Activated CD4-positive, alpha-beta T cell treated with anti-CD3 and anti-CD28 coated beads, Interleukin-2, amount 10 ng/mL, durations not matched to agents 7 days and 5 days (primary cell): ENCODE measurements at regions not wholly inside any gene's neighbourhood (a gene's known extent, or its start where the extent isn't known, plus 50 kb on each side); places are given as distances from the start of the nearest gene placed in this dataset.
"Not testable (repeated sequence)": the region's sequence is repeated elsewhere in the genome, so short reads cannot be mapped to it uniquely, and the experiment has no call there.

Experiments
- CTCF ChIA-PET: fragments of 350-600 bp; sonication (Branson Sonifier 250); formaldehyde crosslinking; loops from one replicate; lab custom pipeline; 2021; ENCODE audit warnings: antibody characterized with exemption; lab: Charles Lee
- POLR2A ChIA-PET: fragments of 350-600 bp; sonication (Branson Sonifier 250); formaldehyde crosslinking; loops from one replicate; lab custom pipeline; 2021; ENCODE audit warnings: antibody characterized with exemption; lab: Charles Lee
- DNase-seq: peaks from one replicate; pipeline ENCODE4 v3.0.0-alpha.2; 2020
- H3K27ac Mint-ChIP-seq: one replicate; pipeline ENCODE4 v1.8.0; 2021; ENCODE audit warnings: mild to moderate bottlenecking, moderate library complexity, mixed read lengths
- H3K27me3 Mint-ChIP-seq: one replicate; pipeline ENCODE4 v1.8.0; 2021; ENCODE audit warnings: mixed read lengths
- H3K36me3 Mint-ChIP-seq: one replicate; pipeline ENCODE4 v1.8.0; 2021; ENCODE audit warnings: low read depth, mixed read lengths
- H3K4me1 Mint-ChIP-seq: one replicate; pipeline ENCODE4 v1.8.0; 2021; ENCODE audit warnings: mixed read lengths
- H3K4me3 Mint-ChIP-seq: one replicate; pipeline ENCODE4 v1.8.0; 2021; ENCODE audit warnings: mild to moderate bottlenecking, moderate library complexity, mixed read lengths
- H3K9me3 Mint-ChIP-seq: one replicate; pipeline ENCODE4 v1.8.0; 2021; ENCODE audit warnings: mixed read lengths

DNA sequence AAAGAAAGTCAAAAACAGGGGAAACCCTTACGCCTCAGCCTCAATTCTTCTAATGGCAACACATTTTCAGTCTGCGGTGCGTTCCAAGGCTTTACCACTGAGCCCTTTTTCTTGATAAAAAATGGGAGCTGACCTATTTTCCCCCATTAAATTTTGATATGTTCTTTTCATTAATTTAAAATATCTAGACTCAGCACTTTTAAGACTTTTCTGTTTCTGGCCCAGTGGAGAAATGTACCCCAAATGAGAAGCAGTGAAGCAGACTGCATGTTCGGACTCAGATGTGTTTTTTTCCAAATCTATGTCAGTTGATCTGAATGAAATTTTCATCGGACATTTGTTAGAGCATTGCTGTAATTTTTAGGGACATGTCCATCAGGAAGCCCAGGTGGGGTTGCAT lies 126.2 kb downstream of the SEC23IP start:
- no peaks in the 10 kb centered on the region for H3K36me3 Mint-ChIP-seq
- CTCF ChIA-PET: no interaction called here
- no peaks in the 10 kb centered on the region for H3K9me3 Mint-ChIP-seq
- H3K4me1 Mint-ChIP-seq: no peaks in the 10 kb centered on the region
- no peak overlapping the region for H3K27ac Mint-ChIP-seq
- DNase-seq: no peak
- H3K4me3 Mint-ChIP-seq: no peak overlapping the region
- peaks cover 21% of the 10 kb centered on the region for H3K27me3 Mint-ChIP-seq
- POLR2A ChIA-PET: interaction anchor here (0.6 kb wide), 1 partner anchor 83 kb away, joined by 4 read pairs; no protein-coding TSS in a partner anchor

DNA sequence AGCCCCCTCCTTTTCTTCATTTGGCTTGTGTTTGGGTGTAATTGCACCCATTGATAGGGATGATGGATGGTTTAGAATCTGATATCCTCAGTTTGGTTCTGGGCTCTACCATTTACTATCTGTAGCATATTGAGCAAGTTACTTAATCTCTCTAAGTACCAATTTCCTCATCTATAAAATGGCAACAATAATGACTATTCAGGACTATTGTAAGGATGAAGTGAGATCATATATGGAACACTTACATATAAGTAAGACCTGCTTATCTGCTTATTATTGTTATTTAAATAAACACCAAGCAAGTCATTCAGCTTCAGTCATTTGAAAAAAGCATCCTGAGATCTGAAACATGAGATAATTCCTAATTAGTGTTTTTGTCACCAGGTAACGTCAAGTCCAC lies 127.0 kb downstream of the SEC23IP start:
- CTCF ChIA-PET: no interaction called here
- H3K36me3 Mint-ChIP-seq: no peaks in the 10 kb centered on the region
- no peak overlapping the region for H3K27ac Mint-ChIP-seq
- H3K27me3 Mint-ChIP-seq: peaks cover 24% of the 10 kb centered on the region
- no peak for DNase-seq
- H3K9me3 Mint-ChIP-seq: no peaks in the 10 kb centered on the region
- H3K4me3 Mint-ChIP-seq: no peak overlapping the region
- POLR2A ChIA-PET: no interaction called here
- H3K4me1 Mint-ChIP-seq: no peaks in the 10 kb centered on the region

DNA sequence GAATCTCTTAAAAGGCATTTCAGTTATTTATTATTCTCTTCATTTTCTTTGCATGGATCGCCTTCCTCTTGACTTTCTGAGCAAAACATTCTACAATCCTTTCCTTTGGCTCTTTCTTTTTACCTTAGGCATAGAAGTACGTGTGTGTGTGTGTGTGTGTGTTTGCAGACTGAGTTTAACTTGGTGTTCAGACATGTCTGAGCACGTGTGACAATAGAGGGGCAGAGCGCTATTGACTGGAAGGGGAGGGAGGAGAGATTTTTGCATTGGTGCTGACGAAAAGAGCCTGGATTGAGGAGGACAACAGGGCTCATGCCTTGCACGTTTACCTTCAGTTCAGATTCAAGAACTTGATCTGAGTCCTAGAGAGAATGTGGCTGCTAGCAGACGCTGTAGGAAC lies 129.8 kb downstream of the SEC23IP start:
- H3K27ac Mint-ChIP-seq: no peak overlapping the region
- no peaks in the 10 kb centered on the region for H3K9me3 Mint-ChIP-seq
- ChIA-PET POLR2A (no interaction called here), CTCF (no interaction called here)
- no peak for DNase-seq
- no peaks in the 10 kb centered on the region for H3K4me1 Mint-ChIP-seq
- no peaks in the 10 kb centered on the region for H3K36me3 Mint-ChIP-seq
- peaks cover 22% of the 10 kb centered on the region for H3K27me3 Mint-ChIP-seq
- H3K4me3 Mint-ChIP-seq: no peak overlapping the region

- Mint-ChIP-seq H3K4me3 (no peak overlapping the region), H3K36me3 (no peaks in the 10 kb centered on the region), H3K9me3 (no peaks in the 10 kb centered on the region), H3K27me3 (peaks cover 8% of the 10 kb centered on the region), H3K4me1 (no peaks in the 10 kb centered on the region), H3K27ac (no peak overlapping the region)
- POLR2A ChIA-PET: no interaction called here
- CTCF ChIA-PET: no interaction called here
- DNase-seq: no peak
These were observed 141.7 kb downstream of the SEC23IP start for GRCh38 chr10:120034236-120034635.

- no peak for DNase-seq
- Mint-ChIP-seq H3K27ac (no peak overlapping the region), H3K36me3 (no peaks in the 10 kb centered on the region), H3K4me3 (no peak overlapping the region), H3K27me3 (peaks cover 2% of the 10 kb centered on the region), H3K4me1 (no peaks in the 10 kb centered on the region), H3K9me3 (no peaks in the 10 kb centered on the region)
- CTCF ChIA-PET: no interaction called here
- POLR2A ChIA-PET: no interaction called here
These were observed 146.5 kb downstream of the SEC23IP start for GRCh38 chr10:120039046-120039445.

DNA sequence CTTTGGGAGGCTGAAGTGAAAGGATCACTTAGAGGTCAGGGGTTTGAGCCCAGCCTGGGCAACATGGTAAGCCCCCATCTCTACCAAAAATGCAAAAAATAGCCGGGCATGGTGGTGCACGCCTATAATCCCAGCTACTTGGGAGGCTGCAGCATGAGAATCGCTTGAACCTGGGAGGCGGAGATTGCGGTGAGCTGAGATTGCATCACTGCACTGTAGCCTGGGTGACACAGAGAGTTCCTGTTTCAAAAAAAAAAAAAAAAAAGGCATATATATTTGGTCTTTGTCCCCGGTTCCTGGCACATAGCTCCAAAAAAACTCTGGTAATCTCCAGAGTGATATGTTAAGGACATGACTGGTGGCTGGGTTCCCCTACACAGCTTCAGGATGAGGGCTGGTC lies 147.3 kb downstream of the SEC23IP start:
- Mint-ChIP-seq H3K36me3 (no peaks in the 10 kb centered on the region), H3K27ac (no peak overlapping the region), H3K27me3 (peaks cover 2% of the 10 kb centered on the region), H3K4me3 (no peak overlapping the region), H3K9me3 (no peaks in the 10 kb centered on the region), H3K4me1 (no peaks in the 10 kb centered on the region)
- ChIA-PET CTCF (no interaction called here), POLR2A (interaction anchor here (0.7 kb wide), 1 partner anchor 170 kb away, joined by 4 read pairs; no protein-coding TSS in a partner anchor)
- DNase-seq: no peak

DNA sequence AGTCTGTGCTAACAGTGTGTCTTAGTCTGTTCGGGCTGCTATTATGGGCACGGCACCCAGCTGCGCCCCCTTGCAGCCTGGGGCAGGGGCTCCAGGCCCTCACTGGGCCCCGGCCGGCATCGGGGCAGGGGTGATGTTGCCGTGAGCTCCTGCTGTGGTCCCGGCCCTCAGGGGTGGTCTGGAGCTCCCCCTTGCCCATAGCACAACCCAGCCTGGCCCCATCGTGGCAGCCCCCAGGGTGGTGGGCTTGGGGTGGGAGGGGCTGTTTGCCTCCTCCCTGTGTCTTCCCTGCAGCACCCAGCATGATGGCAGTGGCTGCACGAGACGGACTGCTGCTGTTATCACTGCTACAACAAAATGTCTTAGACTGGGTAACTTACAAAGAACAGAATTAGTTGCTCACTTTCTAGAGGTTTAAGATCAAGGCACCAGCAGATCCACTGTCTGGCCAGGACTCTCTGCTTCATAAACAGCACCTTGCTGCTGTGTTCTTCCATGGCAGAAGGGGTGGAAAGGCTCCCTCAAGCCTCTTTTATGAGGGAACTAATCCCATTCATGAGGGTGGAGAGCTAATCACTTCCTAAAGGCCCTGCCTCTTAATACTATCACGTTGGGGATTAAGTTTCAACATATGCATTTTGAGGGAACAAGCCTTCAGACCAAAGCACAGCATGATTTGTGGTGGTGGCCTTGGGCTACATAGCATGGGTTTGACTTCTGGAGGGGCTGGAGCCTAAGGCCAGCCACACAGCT lies 149.5 kb downstream of the SEC23IP start:
- Mint-ChIP-seq H3K27ac (no peak overlapping the region), H3K4me3 (no peak overlapping the region), H3K27me3 (no peaks in the 10 kb centered on the region), H3K4me1 (no peaks in the 10 kb centered on the region), H3K36me3 (no peaks in the 10 kb centered on the region), H3K9me3 (no peaks in the 10 kb centered on the region)
- CTCF ChIA-PET: interaction anchor here (1.6 kb wide), 1 partner anchor 13 kb away, joined by 3 read pairs; no protein-coding TSS in a partner anchor
- POLR2A ChIA-PET: no interaction called here
- no peak for DNase-seq

- ChIA-PET CTCF (interaction anchor here (1.6 kb wide), 1 partner anchor 12 kb away, joined by 3 read pairs; no protein-coding TSS in a partner anchor), POLR2A (no interaction called here)
- no peaks in the 10 kb centered on the region for H3K27me3 Mint-ChIP-seq
- DNase-seq: no peak
- H3K9me3 Mint-ChIP-seq: no peaks in the 10 kb centered on the region
- H3K4me3 Mint-ChIP-seq: no peak overlapping the region
- no peaks in the 10 kb centered on the region for H3K4me1 Mint-ChIP-seq
- no peak overlapping the region for H3K27ac Mint-ChIP-seq
- no peaks in the 10 kb centered on the region for H3K36me3 Mint-ChIP-seq
These were observed 150.2 kb downstream of the SEC23IP start for GRCh38 chr10:120042705-120043104.

GRCh38 chr10:120047373-120047772 lies 154.8 kb downstream of the SEC23IP start:
- H3K9me3 Mint-ChIP-seq, H3K27ac Mint-ChIP-seq, POLR2A ChIA-PET, H3K27me3 Mint-ChIP-seq, DNase-seq, H3K4me1 Mint-ChIP-seq, CTCF ChIA-PET, H3K4me3 Mint-ChIP-seq, H3K36me3 Mint-ChIP-seq: not testable (repeated sequence)

- Mint-ChIP-seq H3K27me3 (peaks cover 9% of the 10 kb centered on the region), H3K4me1 (no peaks in the 10 kb centered on the region), H3K9me3 (no peaks in the 10 kb centered on the region), H3K4me3 (no peak overlapping the region), H3K36me3 (no peaks in the 10 kb centered on the region), H3K27ac (no peak overlapping the region)
- ChIA-PET CTCF (interaction anchor here (0.9 kb wide), 1 partner anchor 27 kb away, joined by 3 read pairs; no protein-coding TSS in a partner anchor), POLR2A (no interaction called here)
- DNase-seq: no peak
These were observed 155.4 kb downstream of the SEC23IP start for GRCh38 chr10:120047926-120048325.

- Mint-ChIP-seq H3K36me3 (no peaks in the 10 kb centered on the region), H3K27me3 (peaks cover 9% of the 10 kb centered on the region), H3K4me1 (no peaks in the 10 kb centered on the region), H3K9me3 (no peaks in the 10 kb centered on the region), H3K27ac (no peak overlapping the region), H3K4me3 (no peak overlapping the region)
- no peak for DNase-seq
- ChIA-PET POLR2A (no interaction called here), CTCF (interaction anchor here (0.9 kb wide), 1 partner anchor 28 kb away, joined by 3 read pairs; no protein-coding TSS in a partner anchor)
These were observed 155.9 kb downstream of the SEC23IP start for GRCh38 chr10:120048391-120048790.

GRCh38 chr10:120051671-120052070 lies 159.1 kb downstream of the SEC23IP start:
- Mint-ChIP-seq H3K27ac (no peak overlapping the region), H3K4me1 (no peaks in the 10 kb centered on the region), H3K4me3 (no peak overlapping the region), H3K9me3 (no peaks in the 10 kb centered on the region), H3K36me3 (no peaks in the 10 kb centered on the region), H3K27me3 (peaks cover 9% of the 10 kb centered on the region)
- no peak for DNase-seq
- POLR2A ChIA-PET: no interaction called here
- CTCF ChIA-PET: no interaction called here

DNA sequence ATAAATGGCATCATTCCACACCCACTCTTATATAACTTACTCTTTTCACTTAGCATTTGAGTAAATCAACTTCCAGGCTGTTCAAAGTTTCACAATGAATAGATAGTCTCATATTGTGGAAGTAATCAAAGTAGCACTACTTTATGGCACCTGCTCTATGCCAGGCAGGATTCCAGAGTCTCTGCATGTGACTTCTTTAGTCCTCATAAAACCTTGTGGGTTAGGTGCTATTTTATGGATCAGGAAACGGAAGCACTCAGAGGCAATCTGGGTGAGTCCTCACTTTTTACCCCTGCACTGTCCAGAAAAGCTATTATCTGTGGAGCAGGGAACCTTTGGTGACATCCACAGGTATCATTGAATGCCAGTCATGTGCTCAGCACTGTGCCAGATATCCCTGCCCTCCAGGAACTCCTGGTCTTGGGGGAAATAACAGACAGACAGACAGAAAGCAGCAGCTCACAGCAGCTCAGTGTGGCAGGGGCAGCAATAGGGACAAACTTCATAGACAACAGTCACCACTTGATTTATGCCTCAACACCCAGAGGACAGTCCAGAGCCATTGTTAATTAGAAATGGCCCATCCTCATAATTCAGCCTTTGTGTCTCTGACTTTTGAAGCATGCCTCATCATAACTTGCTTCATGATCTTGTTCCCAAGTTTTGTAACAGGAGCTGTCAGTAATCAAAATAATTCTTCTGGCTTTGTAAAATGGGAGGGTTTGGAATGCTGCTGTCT lies 160.6 kb downstream of the SEC23IP start:
- Mint-ChIP-seq H3K27me3 (peaks cover 15% of the 10 kb centered on the region), H3K9me3 (no peaks in the 10 kb centered on the region), H3K36me3 (no peaks in the 10 kb centered on the region), H3K4me1 (no peaks in the 10 kb centered on the region), H3K4me3 (no peak overlapping the region), H3K27ac (no peak overlapping the region)
- no peak for DNase-seq
- ChIA-PET POLR2A (no interaction called here), CTCF (no interaction called here)
